Erythroblast (primary cell): ENCODE measurements at regions not wholly inside any gene's neighbourhood (a gene's known extent, or its start where the extent isn't known, plus 50 kb on each side); places are given as distances from the start of the nearest gene placed in this dataset.

Source experiments
- GATA1 ChIP-seq: IDR thresholded peaks from 2 replicates; pipeline ENCODE4 v1.6.1; 2011; ENCODE audit warnings: low read depth, mild to moderate bottlenecking, control low read depth, low read length, moderate library complexity
- POLR2A ChIP-seq: IDR thresholded peaks from 2 replicates; pipeline ENCODE4 v1.6.1; 2011; ENCODE audit warnings: mild to moderate bottlenecking, low read length

- TF ChIP-seq POLR2A: no peak
- TF ChIP-seq GATA1: no peak
Measured at GRCh38 chr10:3236644-3237404, 64.2 kb upstream of the PITRM1 start.
